Nephron progenitor cell (in vitro differentiated cells): ENCODE measurements at regions not wholly inside any gene's neighbourhood (a gene's known extent, or its start where the extent isn't known, plus 50 kb on each side); places are given as distances from the start of the nearest gene placed in this dataset.

Experiments
- DNase-seq: peaks from one replicate; pipeline ENCODE4 v3.0.0; 2021
- H3K27ac Mint-ChIP-seq: 2 replicates; pipeline ENCODE4 v1.8.0; 2021; ENCODE audit warnings: mild to moderate bottlenecking, moderate library complexity, mixed read lengths
- H3K27me3 Mint-ChIP-seq: 2 replicates; pipeline ENCODE4 v1.8.0; 2021; ENCODE audit warnings: mild to moderate bottlenecking, low read depth, mixed read lengths; ENCODE audit not compliant: poor library complexity
- H3K36me3 Mint-ChIP-seq: 2 replicates; pipeline ENCODE4 v1.8.0; 2021; ENCODE audit warnings: low read depth, mixed read lengths
- H3K4me1 Mint-ChIP-seq: 2 replicates; pipeline ENCODE4 v1.8.0; 2021; ENCODE audit warnings: mixed read lengths
- H3K4me3 Mint-ChIP-seq: 2 replicates; pipeline ENCODE4 v1.8.0; 2021; ENCODE audit warnings: mild to moderate bottlenecking, moderate library complexity, mixed read lengths
- H3K9me3 Mint-ChIP-seq: 2 replicates; pipeline ENCODE4 v1.8.0; 2021; ENCODE audit warnings: mild to moderate bottlenecking, moderate library complexity, mixed read lengths
- CTCF ChIP-seq: fragments of 200-600 bp; sonication (generic); IDR thresholded peaks from 2 replicates; pipeline ENCODE4 v1.5.0; 2021; ENCODE audit warnings: antibody characterized with exemption

- TF ChIP-seq CTCF, result no peak
- H3K4me3 Mint-ChIP-seq, result no peak overlapping the region
- DNase-seq, result no peak
- H3K4me1 Mint-ChIP-seq, result peaks cover 2% of the 10 kb centered on the region
- H3K9me3 Mint-ChIP-seq, result peaks cover 5% of the 10 kb centered on the region
- peaks cover 36% of the 10 kb centered on the region for H3K27me3 Mint-ChIP-seq
- H3K27ac Mint-ChIP-seq, result no peak overlapping the region
- no peaks in the 10 kb centered on the region for H3K36me3 Mint-ChIP-seq
Observed at GRCh38 chr1:38223391-38223790, 176.8 kb upstream of the POU3F1 start.

GRCh38 chr1:38222891-38223290 is 176.3 kb upstream of the POU3F1 start:
- Mint-ChIP-seq H3K4me3 (no peak overlapping the region), H3K27ac (no peak overlapping the region), H3K27me3 (peaks cover 36% of the 10 kb centered on the region), H3K36me3 (no peaks in the 10 kb centered on the region), H3K9me3 (peaks cover 5% of the 10 kb centered on the region), H3K4me1 (peaks cover 7% of the 10 kb centered on the region)
- TF ChIP-seq CTCF, result no peak
- DNase-seq, result no peak

- Mint-ChIP-seq H3K27me3 (peaks cover 46% of the 10 kb centered on the region), H3K27ac (no peak overlapping the region), H3K9me3 (peaks cover 5% of the 10 kb centered on the region), H3K4me1 (peaks cover 17% of the 10 kb centered on the region), H3K36me3 (no peaks in the 10 kb centered on the region), H3K4me3 (no peak overlapping the region)
- no peak for TF ChIP-seq CTCF
- DNase-seq, result no peak
Observed at GRCh38 chr1:38221006-38221649, 174.5 kb upstream of the POU3F1 start.

GRCh38 chr1:38217316-38217715 is 170.7 kb upstream of the POU3F1 start:
- Mint-ChIP-seq H3K27ac (no peak overlapping the region), H3K36me3 (no peaks in the 10 kb centered on the region), H3K27me3 (peaks cover 42% of the 10 kb centered on the region), H3K9me3 (no peaks in the 10 kb centered on the region), H3K4me3 (no peak overlapping the region), H3K4me1 (peaks cover 34% of the 10 kb centered on the region)
- TF ChIP-seq CTCF, result no peak
- DNase-seq, result peak; percentile 42

- TF ChIP-seq CTCF, result no peak
- no peaks in the 10 kb centered on the region for H3K9me3 Mint-ChIP-seq
- peaks cover 46% of the 10 kb centered on the region for H3K27me3 Mint-ChIP-seq
- H3K4me3 Mint-ChIP-seq, result no peak overlapping the region
- no peak overlapping the region for H3K27ac Mint-ChIP-seq
- DNase-seq, result peak; percentile 39
- no peaks in the 10 kb centered on the region for H3K36me3 Mint-ChIP-seq
- H3K4me1 Mint-ChIP-seq, result peaks cover 34% of the 10 kb centered on the region
Observed at GRCh38 chr1:38213646-38214434, 167.2 kb upstream of the POU3F1 start.

GRCh38 chr1:38210895-38211177 is 164.2 kb upstream of the POU3F1 start:
- no peaks in the 10 kb centered on the region for H3K36me3 Mint-ChIP-seq
- no peak overlapping the region for H3K27ac Mint-ChIP-seq
- H3K27me3 Mint-ChIP-seq, result peaks cover 27% of the 10 kb centered on the region
- no peaks in the 10 kb centered on the region for H3K9me3 Mint-ChIP-seq
- TF ChIP-seq CTCF, result no peak
- no peak for DNase-seq
- no peak overlapping the region for H3K4me3 Mint-ChIP-seq
- peaks cover 17% of the 10 kb centered on the region for H3K4me1 Mint-ChIP-seq
